Esophagus squamous epithelium (tissue), 4 donors: ENCODE measurements at regions not wholly inside any gene's neighbourhood (a gene's known extent, or its start where the extent isn't known, plus 50 kb on each side); places are given as distances from the start of the nearest gene placed in this dataset.

Experiments used
- CTCF ChIP-seq, 6 experiments: fragments of 450-650 bp in 4 of 6; fragments of 200-600 bp in 2 of 6; sonication (generic) in 2 of 6; IDR thresholded peaks; one replicate each; pipeline ENCODE4 v1.5.1; 2016 to 2019; ENCODE audit warnings: antibody characterized with exemption in 6 of 6, mild to moderate bottlenecking in 4 of 6, moderate library complexity in 4 of 6
- POLR2A ChIP-seq, 4 donors: fragments of 450-650 bp; IDR thresholded peaks; one replicate each; pipeline ENCODE4 v1.6.1; 2017; ENCODE audit warnings: antibody characterized with exemption in 4 of 4, mild to moderate bottlenecking in 4 of 4, moderate library complexity in 3 of 4

GRCh38 chr4:107366016-107366735 is 330.1 kb upstream of the DKK2 start:
- no peak for TF ChIP-seq CTCF (IDR thresholded peaks at IDR 0.05)
- no peak for TF ChIP-seq POLR2A (IDR thresholded peaks at IDR 0.05)
